ENCODE measurements at regions not wholly inside any gene's neighbourhood (a gene's known extent, or its start where the extent isn't known, plus 50 kb on each side); places are given as distances from the start of the nearest gene placed in this dataset.

GRCh38 chr10:1903982-1904381 is 166.7 kb upstream of the ADARB2 start:
- H3K27me3 Mint-ChIP-seq, result no peaks in the 10 kb centered on the region
- DNase-seq, result no peak
- no peaks in the 10 kb centered on the region for H3K4me1 Mint-ChIP-seq
- no peaks in the 10 kb centered on the region for H3K36me3 Mint-ChIP-seq (ENCODE audit: low read depth)
- no peak for ATAC-seq
- intact Hi-C loops (cut with DNase I, micrococcal nuclease), result no loop called here
- ChIA-PET CTCF (interaction anchor here (0.9 kb wide), 1 partner anchor 19 kb away, joined by 4 read pairs; no protein-coding TSS in a partner anchor), POLR2A (no interaction called here)
- H3K4me3 Mint-ChIP-seq, result no peak overlapping the region
- H3K27ac Mint-ChIP-seq, result no peak overlapping the region
- H3K9me3 Mint-ChIP-seq (ENCODE audit: low read depth), result peaks cover 5% of the 10 kb centered on the region

- no peaks in the 10 kb centered on the region for H3K9me3 Mint-ChIP-seq (ENCODE audit: low read depth)
- CTCF ChIA-PET, result no interaction called here
- intact Hi-C loops (cut with DNase I, micrococcal nuclease), result no loop called here
- no peak overlapping the region for H3K4me3 Mint-ChIP-seq
- ATAC-seq (no peak), DNase-seq (no peak)
- peaks cover 10% of the 10 kb centered on the region for H3K4me1 Mint-ChIP-seq
- H3K27me3 Mint-ChIP-seq, result no peaks in the 10 kb centered on the region
- H3K36me3 Mint-ChIP-seq (ENCODE audit: low read depth), result no peaks in the 10 kb centered on the region
- POLR2A ChIA-PET, result no interaction called here
- H3K27ac Mint-ChIP-seq, result no peak overlapping the region
Measured at GRCh38 chr10:1896153-1896552, 158.8 kb upstream of the ADARB2 start.

GRCh38 chr10:1895691-1896090 is 158.4 kb upstream of the ADARB2 start:
- Mint-ChIP-seq H3K4me1 (peaks cover 10% of the 10 kb centered on the region), H3K9me3 (ENCODE audit: low read depth) (no peaks in the 10 kb centered on the region), H3K27ac (no peak overlapping the region), H3K4me3 (no peak overlapping the region), H3K36me3 (ENCODE audit: low read depth) (no peaks in the 10 kb centered on the region), H3K27me3 (no peaks in the 10 kb centered on the region)
- POLR2A ChIA-PET, result no interaction called here
- intact Hi-C loops (cut with DNase I, micrococcal nuclease), result no loop called here
- CTCF ChIA-PET, result no interaction called here
- ATAC-seq (no peak), DNase-seq (no peak)

- H3K4me3 Mint-ChIP-seq, result no peak overlapping the region
- no peak overlapping the region for H3K27ac Mint-ChIP-seq
- no peak for ATAC-seq
Measured at GRCh38 chr10:1894912-1895311, 157.6 kb upstream of the ADARB2 start.

GRCh38 chr10:1893941-1894340 is 156.6 kb upstream of the ADARB2 start:
- Mint-ChIP-seq H3K4me3 (no peak overlapping the region), H3K36me3 (ENCODE audit: low read depth) (no peaks in the 10 kb centered on the region), H3K4me1 (peaks cover 10% of the 10 kb centered on the region), H3K9me3 (ENCODE audit: low read depth) (no peaks in the 10 kb centered on the region), H3K27ac (no peak overlapping the region), H3K27me3 (no peaks in the 10 kb centered on the region)
- ChIA-PET POLR2A (no interaction called here), CTCF (no interaction called here)
- no peak for ATAC-seq
- intact Hi-C loops (cut with DNase I, micrococcal nuclease), result no loop called here
- no peak for DNase-seq

More at GRCh38 chr10:1894912-1895311, 157.6 kb upstream of the ADARB2 start:
- Mint-ChIP-seq H3K27me3 (no peaks in the 10 kb centered on the region), H3K4me1 (peaks cover 10% of the 10 kb centered on the region), H3K36me3 (ENCODE audit: low read depth) (no peaks in the 10 kb centered on the region), H3K9me3 (ENCODE audit: low read depth) (no peaks in the 10 kb centered on the region)
- intact Hi-C loops (cut with DNase I, micrococcal nuclease), result no loop called here
- CTCF ChIA-PET, result no interaction called here
- DNase-seq, result no peak
- POLR2A ChIA-PET, result no interaction called here

- ChIA-PET POLR2A (no interaction called here), CTCF (interaction anchor here (1.6 kb wide), 1 partner anchor 20 kb away, joined by 4 read pairs; no protein-coding TSS in a partner anchor)
- intact Hi-C loops (cut with DNase I, micrococcal nuclease), result no loop called here
- H3K4me3 Mint-ChIP-seq, result no peak overlapping the region
- H3K36me3 Mint-ChIP-seq (ENCODE audit: low read depth), result no peaks in the 10 kb centered on the region
- no peak overlapping the region for H3K27ac Mint-ChIP-seq
- ATAC-seq, result no peak
- H3K4me1 Mint-ChIP-seq, result no peaks in the 10 kb centered on the region
- peaks cover 6% of the 10 kb centered on the region for H3K9me3 Mint-ChIP-seq (ENCODE audit: low read depth)
- H3K27me3 Mint-ChIP-seq, result no peaks in the 10 kb centered on the region
- DNase-seq, result no peak
Measured at GRCh38 chr10:1886039-1886438, 148.7 kb upstream of the ADARB2 start.

- intact Hi-C loops (cut with DNase I, micrococcal nuclease), result no loop called here
- ChIA-PET CTCF (interaction anchor here (0.6 kb wide), 1 partner anchor 238 kb away, joined by 3 read pairs; no protein-coding TSS in a partner anchor), POLR2A (no interaction called here)
- ATAC-seq (no peak), DNase-seq (no peak)
- Mint-ChIP-seq H3K36me3 (ENCODE audit: low read depth) (no peaks in the 10 kb centered on the region), H3K4me1 (no peaks in the 10 kb centered on the region), H3K27ac (no peak overlapping the region), H3K4me3 (no peak overlapping the region), H3K9me3 (ENCODE audit: low read depth) (peaks cover 6% of the 10 kb centered on the region), H3K27me3 (no peaks in the 10 kb centered on the region)
Measured at GRCh38 chr10:1882728-1883127, 145.4 kb upstream of the ADARB2 start.

- H3K9me3 Mint-ChIP-seq (ENCODE audit: low read depth), result peaks cover 6% of the 10 kb centered on the region
- H3K27me3 Mint-ChIP-seq, result no peaks in the 10 kb centered on the region
- no peaks in the 10 kb centered on the region for H3K4me1 Mint-ChIP-seq
- ChIA-PET CTCF (no interaction called here), POLR2A (no interaction called here)
- H3K4me3 Mint-ChIP-seq, result no peak overlapping the region
- H3K36me3 Mint-ChIP-seq (ENCODE audit: low read depth), result no peaks in the 10 kb centered on the region
- ATAC-seq (no peak), DNase-seq (no peak)
- intact Hi-C loops (cut with DNase I, micrococcal nuclease), result no loop called here
- H3K27ac Mint-ChIP-seq, result no peak overlapping the region
Measured at GRCh38 chr10:1882180-1882579, 144.9 kb upstream of the ADARB2 start.

GRCh38 chr10:1881636-1882035 is 144.3 kb upstream of the ADARB2 start:
- intact Hi-C loops (cut with DNase I, micrococcal nuclease), result no loop called here
- H3K36me3 Mint-ChIP-seq (ENCODE audit: low read depth), result no peaks in the 10 kb centered on the region
- no peak overlapping the region for H3K27ac Mint-ChIP-seq
- H3K4me1 Mint-ChIP-seq, result no peaks in the 10 kb centered on the region
- no peaks in the 10 kb centered on the region for H3K27me3 Mint-ChIP-seq
- H3K9me3 Mint-ChIP-seq (ENCODE audit: low read depth), result peaks cover 4% of the 10 kb centered on the region
- ATAC-seq (no peak), DNase-seq (no peak)
- ChIA-PET CTCF (no interaction called here), POLR2A (no interaction called here)
- H3K4me3 Mint-ChIP-seq, result no peak overlapping the region

GRCh38 chr10:1874533-1874932 is 137.2 kb upstream of the ADARB2 start:
- H3K4me1 Mint-ChIP-seq, result no peaks in the 10 kb centered on the region
- POLR2A ChIA-PET, result no interaction called here
- H3K36me3 Mint-ChIP-seq (ENCODE audit: low read depth), result peaks cover 2% of the 10 kb centered on the region
- ATAC-seq, result no peak
- peaks cover 9% of the 10 kb centered on the region for H3K9me3 Mint-ChIP-seq (ENCODE audit: low read depth)
- H3K27ac Mint-ChIP-seq, result no peak overlapping the region
- intact Hi-C loops (cut with DNase I, micrococcal nuclease), result no loop called here
- no peaks in the 10 kb centered on the region for H3K27me3 Mint-ChIP-seq
- no peak for DNase-seq
- CTCF ChIA-PET, result no interaction called here
- H3K4me3 Mint-ChIP-seq, result no peak overlapping the region

- ChIA-PET POLR2A (no interaction called here), CTCF (interaction anchor here (0.9 kb wide), 1 partner anchor 16 kb away, joined by 4 read pairs; no protein-coding TSS in a partner anchor)
- H3K4me3 Mint-ChIP-seq, result no peak overlapping the region
- no peak overlapping the region for H3K27ac Mint-ChIP-seq
- DNase-seq (no peak), ATAC-seq (no peak)
- intact Hi-C loops (cut with DNase I, micrococcal nuclease), result no loop called here
- H3K4me1 Mint-ChIP-seq, result no peaks in the 10 kb centered on the region
- peaks cover 2% of the 10 kb centered on the region for H3K36me3 Mint-ChIP-seq (ENCODE audit: low read depth)
- no peaks in the 10 kb centered on the region for H3K27me3 Mint-ChIP-seq
- H3K9me3 Mint-ChIP-seq (ENCODE audit: low read depth), result peaks cover 9% of the 10 kb centered on the region
Measured at GRCh38 chr10:1873661-1874315, 136.5 kb upstream of the ADARB2 start.

GRCh38 chr10:1872151-1872726 is 134.9 kb upstream of the ADARB2 start:
- no peak overlapping the region for H3K27ac Mint-ChIP-seq
- intact Hi-C loops (cut with DNase I, micrococcal nuclease), result no loop called here
- no peak for ATAC-seq
- ChIA-PET CTCF (no interaction called here), POLR2A (no interaction called here)
- DNase-seq, result no peak
- H3K9me3 Mint-ChIP-seq (ENCODE audit: low read depth), result peaks cover 9% of the 10 kb centered on the region
- H3K4me1 Mint-ChIP-seq, result no peaks in the 10 kb centered on the region
- no peak overlapping the region for H3K4me3 Mint-ChIP-seq
- no peaks in the 10 kb centered on the region for H3K27me3 Mint-ChIP-seq
- peaks cover 2% of the 10 kb centered on the region for H3K36me3 Mint-ChIP-seq (ENCODE audit: low read depth)
